ENCODE measurements at regions not wholly inside any gene's neighbourhood (a gene's known extent, or its start where the extent isn't known, plus 50 kb on each side); places are given as distances from the start of the nearest gene placed in this dataset.

DNA sequence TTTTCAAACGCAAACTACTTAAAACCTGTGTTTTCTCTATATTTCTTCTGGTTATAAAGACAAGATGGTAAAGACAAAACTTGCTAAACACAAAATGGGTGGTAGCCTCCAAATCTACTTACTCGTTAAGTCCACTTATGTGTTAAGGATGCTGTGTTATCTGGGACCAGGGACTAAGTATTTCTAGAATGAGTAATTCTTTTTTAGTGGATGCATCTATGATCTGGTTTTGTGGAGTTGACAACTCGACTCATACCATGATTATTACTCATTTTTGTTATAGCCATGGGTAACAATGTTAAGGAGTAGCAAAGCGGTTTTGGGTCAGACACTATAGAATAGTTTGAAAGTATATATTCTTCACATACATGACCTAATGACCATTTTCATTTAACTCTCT is 239.5 kb upstream of the FOXP2 start:
- TF ChIP-seq CTCF (IDR thresholded peaks at IDR 0.05), result no peak
- TF ChIP-seq ZFX (IDR thresholded peaks at IDR 0.05; ENCODE audit: borderline replicate concordance), result no peak
